Glomerular visceral epithelial cell (primary cell): ENCODE measurements at regions not wholly inside any gene's neighbourhood (a gene's known extent, or its start where the extent isn't known, plus 50 kb on each side); places are given as distances from the start of the nearest gene placed in this dataset.
"Not testable (repeated sequence)": the region's sequence is repeated elsewhere in the genome, so short reads cannot be mapped to it uniquely, and the experiment has no call there.

Source experiments
- DNase-seq: peaks from one replicate; pipeline ENCODE4 v3.0.0-alpha.2; 2016; ENCODE audit errors: extremely low spot score

GRCh38 chr4:111398906-111399330 lies 746.3 kb upstream of the FAM241A start:
- DNase-seq: no peak

- no peak for DNase-seq
These were observed 745.6 kb upstream of the FAM241A start for GRCh38 chr4:111399623-111400022.

GRCh38 chr4:111400741-111401140 lies 744.5 kb upstream of the FAM241A start:
- DNase-seq: peak; percentile 25

DNA sequence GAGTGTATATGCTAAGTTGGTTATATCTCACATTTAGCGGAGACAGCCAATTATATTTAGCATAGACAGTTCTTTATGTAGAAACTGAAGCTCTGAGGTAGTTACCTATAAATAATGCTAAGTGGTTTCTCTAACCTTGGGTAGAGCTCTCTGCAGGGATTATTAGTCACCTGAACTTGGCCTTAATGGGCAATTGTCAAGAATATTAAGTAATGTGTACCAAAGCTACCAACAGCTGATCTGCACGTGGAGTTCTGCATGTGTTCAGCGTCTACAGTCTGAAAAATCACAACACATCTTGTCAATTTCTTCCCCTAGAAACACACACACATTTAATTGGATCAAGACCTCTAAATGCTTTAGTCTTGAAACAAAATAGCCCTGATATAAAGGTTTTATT lies 740.6 kb upstream of the FAM241A start:
- no peak for DNase-seq

- DNase-seq: no peak
These were observed 739.3 kb upstream of the FAM241A start for GRCh38 chr4:111405989-111406388.

GRCh38 chr4:111410571-111410970 lies 734.7 kb upstream of the FAM241A start:
- DNase-seq: no peak

GRCh38 chr4:111417521-111417920 lies 727.7 kb upstream of the FAM241A start:
- DNase-seq: no peak

DNA sequence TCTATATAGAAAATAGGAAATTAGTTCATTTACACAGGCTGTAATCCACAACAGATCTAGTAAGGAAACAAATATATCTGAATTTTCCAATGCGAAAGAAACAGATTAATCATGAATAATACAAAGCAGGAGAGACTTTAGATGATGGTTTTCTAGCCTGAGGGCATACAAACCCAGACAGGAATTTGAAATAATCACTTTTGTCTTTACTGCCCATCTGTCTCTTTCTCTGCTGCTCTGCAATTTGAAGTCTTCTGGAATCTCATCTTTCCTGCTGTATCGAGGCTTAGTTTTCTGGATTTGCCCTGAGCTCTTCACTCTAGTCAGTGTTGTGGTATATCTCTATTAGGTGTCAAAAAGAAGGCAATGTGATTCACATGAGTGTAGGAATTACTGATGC lies 711.8 kb upstream of the FAM241A start:
- no peak for DNase-seq

GRCh38 chr4:111434586-111434985 lies 710.7 kb upstream of the FAM241A start:
- no peak for DNase-seq

GRCh38 chr4:111435986-111436744 lies 709.1 kb upstream of the FAM241A start:
- no peak for DNase-seq

DNA sequence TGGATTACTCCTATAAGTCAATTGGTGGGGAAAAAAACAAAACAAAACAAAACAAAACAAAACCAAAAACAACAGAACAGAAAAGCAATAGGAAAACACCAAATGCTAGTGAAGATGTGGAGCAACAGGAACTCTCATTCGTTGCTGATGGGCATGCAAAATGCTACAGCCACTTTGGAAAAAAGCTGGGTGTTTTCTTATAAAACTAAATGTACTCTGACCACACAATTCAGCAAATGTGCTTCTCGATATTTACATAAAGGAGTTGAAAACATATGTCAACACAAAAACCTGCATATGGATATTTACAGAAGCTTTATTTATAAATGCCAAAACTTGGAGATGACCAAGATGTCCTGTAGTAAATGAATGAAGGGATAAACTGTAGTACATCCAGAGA lies 703.6 kb upstream of the FAM241A start:
- DNase-seq: no peak

GRCh38 chr4:111444836-111445235 lies 700.4 kb upstream of the FAM241A start:
- DNase-seq: not testable (repeated sequence)

DNA sequence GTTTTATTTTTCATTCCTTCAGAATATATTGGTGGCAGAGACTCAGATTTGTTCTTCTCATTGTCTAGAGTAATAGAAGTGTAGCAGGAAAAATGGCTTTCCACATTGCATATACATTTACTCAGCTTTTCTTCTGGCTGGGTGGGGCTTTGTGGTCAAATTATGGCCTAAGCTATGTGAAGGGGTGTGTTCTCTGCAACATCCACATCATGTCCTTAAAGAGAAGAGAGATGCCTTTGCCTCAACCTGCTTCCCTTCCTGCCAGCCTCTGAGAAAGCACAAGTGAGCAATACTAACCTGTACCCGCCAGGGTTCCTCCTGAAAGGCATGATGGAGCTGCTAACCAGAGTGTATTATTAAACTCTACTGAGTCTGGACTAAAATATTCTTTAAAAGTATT lies 695.6 kb upstream of the FAM241A start:
- DNase-seq: no peak

GRCh38 chr4:111450867-111451266 lies 694.4 kb upstream of the FAM241A start:
- peak; percentile 17 for DNase-seq

- no peak for DNase-seq
These were observed 692.0 kb upstream of the FAM241A start for GRCh38 chr4:111453216-111453615.

GRCh38 chr4:111454961-111455360 lies 690.3 kb upstream of the FAM241A start:
- DNase-seq: no peak

DNA sequence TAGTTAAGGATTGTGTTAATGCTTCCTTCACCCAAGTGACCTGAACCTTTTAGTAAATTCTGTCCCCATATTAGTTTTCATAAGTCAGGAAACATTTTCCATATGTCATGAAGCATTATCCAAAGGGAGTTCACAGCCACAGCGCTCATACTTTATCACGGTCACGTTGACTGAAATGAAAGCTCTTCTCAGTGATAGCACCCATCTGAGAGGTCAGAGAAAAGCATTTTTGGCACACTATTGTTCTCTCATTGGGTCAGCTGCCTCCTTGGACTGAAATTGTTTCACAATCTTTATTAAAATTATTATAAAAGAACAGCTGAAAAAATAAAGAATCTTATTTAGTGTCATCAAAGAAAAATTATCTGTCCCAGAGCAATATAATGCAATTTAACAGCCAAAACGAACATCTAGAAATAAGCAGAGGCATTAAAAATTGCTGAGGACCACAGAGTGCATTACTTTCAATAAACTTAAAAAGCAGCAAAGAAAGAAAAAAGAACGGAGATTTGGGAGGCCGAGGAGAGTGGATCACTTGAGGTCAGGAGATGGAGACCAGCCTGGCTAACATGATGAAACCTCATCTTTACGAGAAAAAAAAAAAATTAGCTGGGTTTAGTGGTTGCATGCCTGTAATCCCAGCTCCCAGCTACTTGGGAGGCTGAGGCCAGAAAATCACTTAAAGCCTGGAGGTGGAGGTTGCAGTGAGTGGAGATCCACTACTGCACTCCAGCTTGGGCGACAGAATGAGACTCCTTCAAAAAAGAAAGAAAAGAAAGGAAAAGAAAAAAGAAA lies 680.8 kb upstream of the FAM241A start:
- no peak for DNase-seq

DNA sequence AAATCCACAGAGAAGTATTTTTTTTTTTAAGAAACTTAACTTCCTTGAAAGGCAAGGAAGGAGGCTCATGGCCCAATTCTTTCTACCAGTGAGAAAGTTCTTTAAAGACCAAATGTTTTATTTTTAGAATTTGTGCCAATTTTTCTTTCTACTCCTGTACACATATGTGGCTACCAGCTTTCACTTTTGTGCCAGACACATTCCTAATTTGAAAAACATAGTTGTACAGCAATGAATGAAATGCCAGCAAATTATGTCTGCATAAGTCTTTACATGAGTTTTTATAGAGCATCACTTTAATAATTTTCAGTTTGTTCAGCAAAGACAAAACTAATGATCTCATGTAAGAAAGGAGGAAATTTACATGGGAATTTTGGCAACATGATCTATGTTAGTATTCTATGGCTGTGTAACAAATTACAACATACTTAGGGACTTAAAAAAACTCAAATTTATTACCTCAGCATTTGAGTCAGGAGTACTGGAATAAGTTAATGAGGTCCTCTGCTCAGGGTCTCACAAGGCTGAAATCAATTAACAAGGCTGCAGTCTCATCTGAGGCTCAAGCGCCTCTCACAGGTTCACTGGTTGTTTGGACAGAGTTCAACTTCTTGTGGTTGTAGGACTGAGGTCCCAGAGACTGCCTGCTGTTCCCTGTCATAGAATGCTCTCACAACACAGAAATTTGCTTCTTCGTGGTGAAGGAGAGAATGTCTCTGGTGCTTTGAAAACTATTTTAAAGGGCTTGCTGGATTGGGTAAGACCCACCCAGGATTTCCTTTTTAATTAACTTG lies 678.2 kb upstream of the FAM241A start:
- DNase-seq: peak; percentile 47

DNA sequence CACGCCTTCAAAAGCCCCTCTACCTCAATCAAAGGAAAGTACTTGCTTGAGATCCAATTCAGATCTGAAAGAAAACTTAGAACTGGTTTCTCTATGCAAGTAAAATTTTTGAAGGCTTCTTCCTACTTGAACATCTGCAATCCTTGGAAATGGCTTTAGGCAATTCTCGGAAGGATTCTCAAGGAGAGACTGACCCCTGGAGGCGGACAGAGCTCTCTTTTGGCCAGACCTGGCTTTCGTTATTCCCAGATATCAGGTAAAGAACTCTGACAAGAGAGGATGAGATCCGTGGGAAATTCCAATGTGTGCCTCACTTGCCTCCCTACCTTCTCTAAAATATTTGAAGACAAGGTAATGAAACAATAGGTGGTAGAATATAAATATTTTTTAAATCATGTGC lies 670.3 kb upstream of the FAM241A start:
- DNase-seq: peak; percentile 20

GRCh38 chr4:111475666-111476065 lies 669.6 kb upstream of the FAM241A start:
- DNase-seq: no peak

DNA sequence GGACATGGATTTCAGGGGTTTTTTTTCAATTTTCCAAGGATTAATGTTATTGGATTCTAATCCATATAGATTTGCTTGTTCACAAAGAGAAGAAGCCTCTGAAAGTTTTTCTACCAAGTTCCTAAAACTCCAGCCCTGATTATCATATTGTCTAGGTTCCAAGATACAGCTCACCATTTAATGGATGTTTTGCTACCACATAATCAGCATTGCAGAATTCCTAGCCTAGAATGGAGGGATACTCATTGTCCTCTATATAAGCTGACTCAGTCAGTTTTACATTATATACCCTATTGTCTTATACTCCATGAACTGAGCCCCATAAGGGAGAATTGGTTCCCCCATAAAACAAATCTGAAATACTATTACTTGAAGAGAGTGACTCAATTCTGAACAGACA lies 664.7 kb upstream of the FAM241A start:
- no peak for DNase-seq
